Trophoblast cell (in vitro differentiated cells and primary cell): ENCODE measurements at regions not wholly inside any gene's neighbourhood (a gene's known extent, or its start where the extent isn't known, plus 50 kb on each side); places are given as distances from the start of the nearest gene placed in this dataset.

Experiments used
- DNase-seq, 2 donors: peaks; one replicate each; pipeline ENCODE4 v3.0.0-alpha.2; 2016
- H2AFZ ChIP-seq: 2 replicates; pipeline ENCODE4 v1.6.1; 2013; ENCODE audit warnings: low read length, moderate library complexity, mild to moderate bottlenecking; ENCODE audit not compliant: insufficient read depth, poor library complexity
- H2AK5ac ChIP-seq: 2 replicates; pipeline ENCODE4 v1.6.1; 2013; ENCODE audit warnings: mild to moderate bottlenecking, low read length
- H2BK120ac ChIP-seq: 2 replicates; pipeline ENCODE4 v1.6.1; 2013; ENCODE audit warnings: low read length, mild to moderate bottlenecking, moderate library complexity; ENCODE audit not compliant: insufficient read depth, poor library complexity
- H2BK12ac ChIP-seq: 2 replicates; pipeline ENCODE4 v1.6.1; 2013; ENCODE audit warnings: mild to moderate bottlenecking, low read length, moderate library complexity
- H2BK5ac ChIP-seq: 2 replicates; pipeline ENCODE4 v1.6.1; 2013; ENCODE audit warnings: low read length, low read depth, moderate library complexity, mild to moderate bottlenecking; ENCODE audit not compliant: poor library complexity
- H3K14ac ChIP-seq: 2 replicates; pipeline ENCODE4 v1.6.1; 2013; ENCODE audit warnings: mild to moderate bottlenecking, low read length
- H3K18ac ChIP-seq: 2 replicates; pipeline ENCODE4 v1.6.1; 2013; ENCODE audit warnings: mild to moderate bottlenecking, low read length
- H3K23ac ChIP-seq: 2 replicates; pipeline ENCODE4 v1.6.1; 2013; ENCODE audit warnings: low read length
- H3K27ac ChIP-seq: 2 replicates; pipeline ENCODE4 v1.5.1; 2013; ENCODE audit warnings: low read depth, mild to moderate bottlenecking, inconsistent platforms, low read length, moderate library complexity
- H3K27me3 ChIP-seq: 2 replicates; pipeline ENCODE4 v1.6.1; 2013; ENCODE audit warnings: inconsistent platforms, mild to moderate bottlenecking, low read length, moderate library complexity; ENCODE audit not compliant: insufficient read depth
- H3K36me3 ChIP-seq, 2 experiments: 1 replicate in 1 of 2; 2 replicates in 1 of 2; pipeline ENCODE4 v1.6.1; 2013; ENCODE audit warnings: low read length in 2 of 2, mild to moderate bottlenecking in 2 of 2, moderate library complexity in 1 of 2; ENCODE audit not compliant: insufficient read depth in 2 of 2, control insufficient read depth in 1 of 2
- H3K4ac ChIP-seq: 2 replicates; pipeline ENCODE4 v1.6.1; 2013; ENCODE audit warnings: low read depth, mild to moderate bottlenecking, low read length, moderate library complexity
- H3K4me1 ChIP-seq, 2 experiments: 1 replicate in 1 of 2; 2 replicates in 1 of 2; pipeline ENCODE4 v1.6.1; 2013; ENCODE audit warnings: low read length in 2 of 2, mild to moderate bottlenecking in 2 of 2, moderate library complexity in 1 of 2; ENCODE audit not compliant: insufficient read depth in 2 of 2, control insufficient read depth in 1 of 2
- H3K4me2 ChIP-seq: 2 replicates; pipeline ENCODE4 v1.6.1; 2013; ENCODE audit warnings: inconsistent platforms, mild to moderate bottlenecking, low read length, moderate library complexity
- H3K4me3 ChIP-seq: 2 replicates; pipeline ENCODE4 v1.5.1; 2013; ENCODE audit warnings: mild to moderate bottlenecking, low read depth, low read length, inconsistent platforms
- H3K79me1 ChIP-seq: one replicate; pipeline ENCODE4 v1.6.1; 2013; ENCODE audit warnings: low read length
- H3K79me2 ChIP-seq: 2 replicates; pipeline ENCODE4 v1.6.1; 2013; ENCODE audit warnings: low read length, mild to moderate bottlenecking; ENCODE audit not compliant: control insufficient read depth, insufficient read depth, poor library complexity
- H3K9ac ChIP-seq: 2 replicates; pipeline ENCODE4 v1.6.1; 2013; ENCODE audit warnings: mild to moderate bottlenecking, low read length
- H3K9me3 ChIP-seq: 2 replicates; pipeline ENCODE4 v1.6.1; 2013; ENCODE audit warnings: low read depth, mild to moderate bottlenecking, control low read depth, inconsistent platforms, low read length; ENCODE audit not compliant: insufficient read depth
- H4K12ac ChIP-seq: 2 replicates; pipeline ENCODE4 v1.6.1; 2013; ENCODE audit warnings: low read depth, mild to moderate bottlenecking, low read length, moderate library complexity
- H4K8ac ChIP-seq: 2 replicates; pipeline ENCODE4 v1.6.1; 2013; ENCODE audit warnings: low read depth, mild to moderate bottlenecking, low read length, moderate library complexity
- H4K91ac ChIP-seq: one replicate; pipeline ENCODE4 v1.6.1; 2013; ENCODE audit warnings: low read depth, mild to moderate bottlenecking, low read length, moderate library complexity
- WGBS: extraction: QIAGEN DNeasy Blood & Tissue Kit; methylation state at CpG from one replicate; pipeline ENCODE4 v1.1.7; 2013; ENCODE audit warnings: missing lambda C conversion rate; ENCODE audit not compliant: insufficient read length, insufficient coverage; ENCODE audit errors: extremely low coverage; 5-methylcytosine and 5-hydroxymethylcytosine counted together

GRCh38 chr16:49022351-49022963, 259.2 kb downstream of the CBLN1 start:
- Histone ChIP-seq H3K79me2 (no peaks in the 10 kb centered on the region), H3K79me1 (no peaks in the 10 kb centered on the region), H3K36me3 (no peaks in the 10 kb centered on the region), H3K4me3 (no peak overlapping the region), H3K23ac (no peak overlapping the region), H3K14ac (no peak overlapping the region), H4K91ac (no peak overlapping the region), H2BK12ac (no peak overlapping the region), H3K18ac (no peak overlapping the region), H3K4me1 (no peaks in the 10 kb centered on the region), H2BK120ac (no peak overlapping the region), H3K4me2 (no peak overlapping the region), H3K4ac (no peak overlapping the region), H4K12ac (no peak overlapping the region), H2AK5ac (no peak overlapping the region), H2BK5ac (no peak overlapping the region), H4K8ac (no peak overlapping the region), H3K9me3 (peaks cover 2% of the 10 kb centered on the region), H3K27me3 (no peaks in the 10 kb centered on the region), H3K9ac (no peak overlapping the region), H3K27ac (no peak overlapping the region), H2AFZ (no peak overlapping the region)
- DNase-seq = no peak
- WGBS = no CpG with 5 or more reads among the region's 12 CpGs

GRCh38 chr16:49021136-49021535, 260.5 kb downstream of the CBLN1 start:
- Histone ChIP-seq H3K79me2 (no peaks in the 10 kb centered on the region), H2AK5ac (no peak overlapping the region), H3K27me3 (no peaks in the 10 kb centered on the region), H4K12ac (no peak overlapping the region), H2BK12ac (no peak overlapping the region), H3K9me3 (peaks cover 3% of the 10 kb centered on the region), H3K36me3 (no peaks in the 10 kb centered on the region), H3K27ac (no peak overlapping the region), H3K79me1 (no peaks in the 10 kb centered on the region), H3K14ac (no peak overlapping the region), H3K4me1 (no peaks in the 10 kb centered on the region), H2BK5ac (no peak overlapping the region), H3K18ac (no peak overlapping the region), H3K23ac (no peak overlapping the region), H3K4ac (no peak overlapping the region), H2BK120ac (no peak overlapping the region), H4K8ac (no peak overlapping the region), H2AFZ (no peak overlapping the region), H3K9ac (no peak overlapping the region), H4K91ac (no peak overlapping the region), H3K4me2 (no peak overlapping the region), H3K4me3 (no peak overlapping the region)
- DNase-seq = no peak
- WGBS = no CpG with 5 or more reads among the region's 9 CpGs

DNA sequence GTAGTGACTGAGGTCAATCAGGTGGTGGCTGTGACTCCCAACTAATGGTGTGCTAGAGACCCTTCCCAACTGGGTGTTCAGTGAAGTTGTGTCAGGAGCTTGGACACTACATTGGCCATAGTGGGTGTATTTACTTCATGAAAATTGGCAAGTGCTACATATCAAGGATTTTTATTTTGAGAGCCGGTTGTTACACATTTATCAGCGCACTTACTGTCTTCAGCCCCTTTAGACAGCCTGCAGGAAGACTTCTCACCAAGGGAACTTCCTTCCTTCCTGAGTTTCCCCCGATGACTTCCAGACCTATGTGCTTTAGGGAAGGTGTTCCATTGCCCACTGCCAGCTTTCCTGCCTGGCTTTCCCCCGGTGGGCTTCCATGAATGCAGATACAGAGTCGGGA, 261.2 kb downstream of the CBLN1 start:
- H3K79me1 ChIP-seq = no peaks in the 10 kb centered on the region
- no peak overlapping the region for H3K4me3 ChIP-seq
- no peak overlapping the region for H3K27ac ChIP-seq
- H3K4me1 ChIP-seq = no peaks in the 10 kb centered on the region
- H3K27me3 ChIP-seq = no peaks in the 10 kb centered on the region
- H3K4me2 ChIP-seq = no peak overlapping the region
- no peak overlapping the region for H2AK5ac ChIP-seq
- no peak for DNase-seq
- H2BK12ac ChIP-seq = no peak overlapping the region
- H3K18ac ChIP-seq = no peak overlapping the region
- no peak overlapping the region for H4K8ac ChIP-seq
- no peak overlapping the region for H3K23ac ChIP-seq
- no peak overlapping the region for H3K4ac ChIP-seq
- H3K79me2 ChIP-seq = no peaks in the 10 kb centered on the region
- no peaks in the 10 kb centered on the region for H3K36me3 ChIP-seq
- no peak overlapping the region for H4K12ac ChIP-seq
- WGBS = no CpG with 5 or more reads among the region's 5 CpGs
- H3K9ac ChIP-seq = no peak overlapping the region
- H2BK5ac ChIP-seq = no peak overlapping the region
- peaks cover 8% of the 10 kb centered on the region for H3K9me3 ChIP-seq
- no peak overlapping the region for H4K91ac ChIP-seq
- H2AFZ ChIP-seq = no peak overlapping the region
- no peak overlapping the region for H3K14ac ChIP-seq
- no peak overlapping the region for H2BK120ac ChIP-seq

DNA sequence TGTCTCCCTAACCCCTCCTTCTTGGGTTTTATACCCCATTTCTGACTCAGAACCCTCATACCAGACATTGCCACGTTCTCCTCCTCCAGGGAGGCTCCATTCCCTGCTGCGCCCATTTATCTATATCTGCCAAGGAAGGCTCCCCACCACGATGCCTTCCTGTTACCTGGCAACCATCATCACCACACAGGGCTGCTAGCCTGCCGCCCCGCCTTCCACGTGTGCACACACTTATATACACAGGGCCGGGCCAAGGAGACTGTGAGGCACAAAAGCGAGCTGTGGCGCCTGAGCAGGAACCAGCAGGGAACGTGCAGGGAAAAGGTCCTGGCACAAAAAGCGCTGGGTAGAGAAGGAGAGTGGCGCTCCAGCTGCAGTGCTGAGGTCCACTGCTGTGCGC, 261.8 kb downstream of the CBLN1 start:
- Histone ChIP-seq H3K79me1 (no peaks in the 10 kb centered on the region), H3K36me3 (no peaks in the 10 kb centered on the region), H2BK5ac (no peak overlapping the region), H3K14ac (no peak overlapping the region), H3K9ac (no peak overlapping the region), H3K18ac (no peak overlapping the region), H3K27ac (no peak overlapping the region), H3K9me3 (peaks cover 6% of the 10 kb centered on the region), H3K23ac (no peak overlapping the region), H2AK5ac (no peak overlapping the region), H2BK120ac (no peak overlapping the region), H3K79me2 (no peaks in the 10 kb centered on the region), H3K4ac (no peak overlapping the region), H3K4me3 (no peak overlapping the region), H4K8ac (no peak overlapping the region), H3K27me3 (no peaks in the 10 kb centered on the region), H2AFZ (no peak overlapping the region), H4K91ac (no peak overlapping the region), H2BK12ac (no peak overlapping the region), H3K4me2 (no peak overlapping the region), H4K12ac (no peak overlapping the region), H3K4me1 (no peaks in the 10 kb centered on the region)
- DNase-seq = no peak
- WGBS = no CpG with 5 or more reads among the region's 13 CpGs
